GM21390 (cell line): ENCODE measurements at regions not wholly inside any gene's neighbourhood (a gene's known extent, or its start where the extent isn't known, plus 50 kb on each side); places are given as distances from the start of the nearest gene placed in this dataset.

Experiments used
- ATAC-seq: cut with Tn5 transposase; IDR thresholded peaks from one replicate; pipeline ENCODE4 v1.9.1; 2021; ENCODE audit not compliant: unreplicated experiment

DNA sequence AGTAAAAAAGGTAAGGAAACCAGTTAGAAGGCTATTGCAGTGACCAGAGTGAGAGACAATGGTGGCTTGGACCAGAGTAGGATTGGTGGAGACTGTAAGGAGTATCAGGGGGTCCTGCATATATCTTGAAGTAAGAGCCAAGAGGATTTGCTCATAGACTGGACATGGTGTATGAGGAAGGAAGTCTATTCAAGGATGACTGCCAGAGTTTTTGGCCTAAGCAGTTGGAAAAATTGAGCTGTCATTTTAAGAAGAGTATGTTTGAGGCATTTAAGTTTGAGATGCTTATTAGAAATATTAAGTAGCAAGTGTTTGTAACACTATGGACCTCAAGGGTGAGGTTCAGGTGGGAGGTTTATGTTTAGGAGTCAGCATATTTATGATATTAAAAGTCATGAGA, 596.6 kb downstream of the METTL15 start:
- ATAC-seq, result no peak

- no peak for ATAC-seq
Measured at GRCh38 chr11:28703371-28703770, 595.2 kb downstream of the METTL15 start.

DNA sequence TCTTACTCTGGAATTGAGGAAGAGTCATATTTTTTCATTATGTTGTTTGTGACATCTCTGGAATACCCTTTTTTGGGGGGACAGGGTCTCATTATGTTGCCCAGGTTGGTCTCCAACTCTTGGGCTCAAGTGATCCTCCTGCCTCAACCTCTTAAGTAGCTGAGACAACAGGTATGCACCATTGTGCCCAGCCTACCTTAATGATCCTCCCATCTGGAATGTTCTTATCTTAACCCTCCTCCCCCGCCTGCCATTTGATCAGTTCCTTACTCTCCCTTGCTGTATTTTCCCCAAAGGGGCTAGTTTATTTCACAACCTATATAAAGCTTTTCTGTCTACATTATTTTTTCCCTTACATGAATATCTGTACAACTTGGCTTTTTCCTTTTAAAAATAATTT, 594.7 kb downstream of the METTL15 start:
- no peak for ATAC-seq

- ATAC-seq, result no peak
Measured at GRCh38 chr11:28702450-28702790, 594.2 kb downstream of the METTL15 start.

GRCh38 chr11:28701760-28702449, 593.7 kb downstream of the METTL15 start:
- no peak for ATAC-seq

DNA sequence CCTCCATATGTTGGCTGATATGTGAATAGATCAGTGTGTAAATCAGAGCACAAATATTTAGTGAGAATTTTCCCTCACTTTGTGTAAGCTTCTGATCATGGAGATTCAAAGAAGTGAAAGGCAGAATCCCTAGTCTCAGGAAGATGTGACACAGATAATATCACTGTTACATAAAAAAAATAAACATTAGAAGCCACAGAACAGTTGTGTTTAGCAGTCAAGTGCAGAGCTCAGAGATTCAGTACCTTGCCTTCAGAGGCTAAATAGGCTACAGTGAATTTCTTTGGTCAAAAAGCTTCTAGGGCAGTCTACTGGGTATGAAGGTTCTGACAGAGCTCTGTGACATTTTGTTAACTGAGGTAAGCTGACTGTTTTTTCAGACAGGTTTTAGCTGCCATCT, 591.5 kb downstream of the METTL15 start:
- ATAC-seq, result no peak

DNA sequence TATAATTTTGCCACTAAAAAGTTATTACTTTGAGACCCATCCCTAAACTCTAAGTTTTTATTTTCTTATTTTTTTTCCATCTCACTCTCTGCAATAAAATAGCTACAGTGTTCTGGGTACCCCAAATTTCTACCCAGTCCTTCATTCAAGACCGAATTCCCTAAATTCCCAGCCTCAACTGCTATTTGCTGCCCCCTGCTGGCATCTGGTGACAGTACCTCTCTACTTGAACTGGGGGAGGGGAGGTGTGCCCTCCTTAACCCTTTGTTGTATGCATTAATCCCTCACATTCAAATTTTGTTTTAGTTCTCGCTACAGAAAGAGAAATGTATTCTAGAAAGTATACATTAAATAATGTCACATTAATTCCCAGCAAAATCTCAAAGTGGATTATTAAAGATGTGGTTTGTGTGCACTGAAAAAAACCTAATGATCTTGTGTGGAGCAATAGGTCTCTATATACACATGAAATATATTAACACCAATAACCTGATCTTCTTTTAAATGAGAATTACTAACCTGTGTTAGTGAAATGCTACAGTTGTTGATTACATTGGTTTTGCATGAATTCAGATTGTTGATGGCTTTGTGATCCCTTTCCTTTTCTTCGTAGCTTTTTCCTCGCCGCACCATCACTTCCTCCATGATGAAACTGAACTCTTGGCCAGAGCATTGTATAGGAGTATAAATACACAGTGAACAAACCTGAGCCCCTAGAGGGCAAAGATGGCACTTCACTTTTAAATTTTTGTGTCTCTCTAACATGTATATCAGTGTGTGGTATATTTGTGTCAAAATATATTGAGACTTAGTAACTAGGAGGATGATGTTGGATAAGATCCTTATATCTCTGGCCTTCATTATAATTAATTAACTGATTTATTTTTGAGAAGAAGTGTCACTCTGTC, 590.0 kb downstream of the METTL15 start:
- peak; percentile 52 for ATAC-seq

DNA sequence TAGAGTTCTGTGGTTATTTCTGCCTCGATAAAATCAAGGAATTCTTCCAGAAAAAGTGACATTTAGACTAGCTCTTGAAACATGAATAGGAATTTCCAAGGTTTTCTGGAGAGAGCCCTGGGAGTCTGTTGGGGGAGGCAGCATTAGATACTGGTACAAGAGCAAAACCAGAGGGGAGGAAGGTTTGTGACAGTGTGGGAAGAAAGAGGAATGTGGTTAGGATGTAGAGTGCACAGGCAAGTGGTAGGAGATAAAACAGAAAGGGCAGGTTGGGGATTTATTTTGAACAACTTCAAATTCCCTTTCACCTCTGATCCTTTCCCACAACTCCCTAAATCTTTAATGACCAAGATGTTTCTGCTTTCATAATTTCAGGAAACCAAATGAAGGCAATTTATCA, 588.4 kb downstream of the METTL15 start:
- ATAC-seq, result no peak

GRCh38 chr11:28690746-28691145, 582.6 kb downstream of the METTL15 start:
- ATAC-seq, result no peak

DNA sequence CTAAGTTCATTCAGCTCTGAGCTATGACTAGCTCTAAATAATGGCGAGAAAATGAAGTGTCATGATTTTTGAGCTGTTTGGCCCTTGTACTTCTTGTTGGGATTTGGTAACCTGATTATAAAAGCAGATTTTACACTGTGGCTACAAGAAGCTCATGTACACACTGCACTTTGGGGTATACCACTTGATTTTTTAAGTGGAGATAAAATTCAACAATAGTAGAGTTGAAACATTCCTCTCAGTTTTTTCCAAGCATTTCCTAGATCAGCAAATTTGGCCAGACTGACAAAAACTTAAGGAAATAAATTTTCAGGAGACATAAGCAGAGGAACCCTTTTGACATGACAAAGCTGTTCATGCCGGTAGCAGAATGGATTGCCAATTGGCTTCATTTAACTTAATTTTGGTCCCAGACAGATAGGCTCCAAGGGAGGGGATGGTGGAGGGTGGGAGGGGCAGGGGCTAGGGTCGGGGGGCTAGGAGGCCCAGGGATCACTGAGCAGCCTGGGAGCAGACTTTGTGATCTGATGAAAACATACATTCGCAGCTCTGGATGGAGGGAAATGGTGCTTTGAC, 575.9 kb downstream of the METTL15 start:
- no peak for ATAC-seq

- no peak for ATAC-seq
Measured at GRCh38 chr11:28679795-28680468, 571.7 kb downstream of the METTL15 start.

- no peak for ATAC-seq
Measured at GRCh38 chr11:28677721-28678120, 569.5 kb downstream of the METTL15 start.

DNA sequence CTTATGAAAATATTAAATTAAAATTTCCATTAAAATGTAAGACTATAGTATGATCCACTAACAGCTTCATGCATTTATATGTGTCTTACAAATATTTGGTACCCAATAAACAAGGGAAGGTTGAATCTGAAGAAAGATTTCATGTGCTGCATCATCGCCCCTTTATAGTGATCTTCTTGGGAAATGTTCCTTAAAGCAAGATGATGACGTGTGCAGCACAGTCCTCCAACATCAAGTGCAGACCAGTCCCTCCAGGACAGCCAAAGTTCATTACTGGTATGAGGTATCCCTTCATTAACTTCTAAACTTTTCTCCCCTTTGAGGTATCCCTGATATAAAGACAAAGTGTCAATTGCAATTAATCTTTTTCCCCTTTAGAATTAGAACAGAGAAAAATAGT, 567.0 kb downstream of the METTL15 start:
- ATAC-seq, result no peak

DNA sequence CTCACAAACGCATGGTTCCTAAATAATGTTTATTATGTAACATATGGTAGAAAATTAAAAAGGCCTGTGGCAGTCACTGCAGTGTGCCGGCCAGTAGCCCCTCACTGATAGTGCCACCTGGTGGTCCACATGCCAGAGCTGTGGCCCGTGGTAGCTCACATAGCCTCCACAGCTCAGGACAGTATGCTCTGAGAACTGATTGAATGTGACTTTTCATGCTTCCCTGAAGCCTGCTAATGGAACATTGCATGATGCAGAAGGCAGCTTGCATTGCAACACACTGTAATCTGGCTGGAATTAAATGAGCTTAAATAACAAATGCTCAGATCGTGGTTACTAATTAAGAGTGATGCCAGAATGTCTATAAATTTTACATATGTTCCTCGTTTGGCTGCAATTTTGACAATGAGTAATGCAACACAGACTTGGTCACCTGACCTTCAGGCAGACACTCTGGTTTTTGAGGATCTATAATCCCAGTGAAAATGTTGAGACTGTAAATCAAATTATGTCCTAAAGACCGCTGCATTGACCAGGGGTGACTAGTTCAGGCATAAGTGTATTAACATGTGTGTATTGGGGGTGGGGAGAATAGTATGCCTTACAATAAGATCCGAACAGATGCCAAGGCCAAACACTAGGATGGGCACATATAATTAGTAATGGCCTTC, 566.4 kb downstream of the METTL15 start:
- ATAC-seq, result no peak

DNA sequence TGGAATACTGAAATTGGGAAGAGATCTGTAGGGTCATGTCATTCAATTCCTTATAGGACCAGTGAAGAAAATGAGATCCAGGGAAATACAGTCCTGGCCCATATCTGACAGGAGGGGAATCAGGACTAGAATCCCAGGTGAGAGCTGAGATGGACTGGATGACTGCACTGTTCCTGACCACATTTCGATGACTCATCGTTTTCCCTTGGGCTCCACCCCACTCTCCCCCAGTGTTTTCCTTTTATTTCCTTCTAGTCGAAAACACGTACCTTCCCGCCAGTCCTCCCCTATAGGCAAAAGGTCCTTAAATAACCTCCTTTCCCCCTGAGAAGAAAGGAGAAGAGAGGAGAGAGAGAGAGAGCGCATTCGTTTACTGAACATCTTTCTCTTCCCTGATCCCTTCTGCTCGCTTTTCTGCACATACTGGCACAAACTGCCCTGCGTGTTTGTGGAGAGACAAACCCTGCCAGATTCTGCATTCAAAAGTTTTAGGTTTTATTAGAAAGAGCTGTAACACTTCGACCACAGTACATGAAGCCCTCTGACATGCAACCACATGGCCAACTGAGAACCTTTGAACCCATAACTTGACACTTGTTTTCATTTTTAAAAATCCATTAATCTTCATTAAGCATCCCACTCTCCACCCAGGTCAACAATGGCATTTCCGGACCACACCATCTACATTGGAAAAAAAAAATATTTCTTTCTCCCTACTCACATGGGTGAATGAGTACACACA, 565.7 kb downstream of the METTL15 start:
- ATAC-seq, result no peak

DNA sequence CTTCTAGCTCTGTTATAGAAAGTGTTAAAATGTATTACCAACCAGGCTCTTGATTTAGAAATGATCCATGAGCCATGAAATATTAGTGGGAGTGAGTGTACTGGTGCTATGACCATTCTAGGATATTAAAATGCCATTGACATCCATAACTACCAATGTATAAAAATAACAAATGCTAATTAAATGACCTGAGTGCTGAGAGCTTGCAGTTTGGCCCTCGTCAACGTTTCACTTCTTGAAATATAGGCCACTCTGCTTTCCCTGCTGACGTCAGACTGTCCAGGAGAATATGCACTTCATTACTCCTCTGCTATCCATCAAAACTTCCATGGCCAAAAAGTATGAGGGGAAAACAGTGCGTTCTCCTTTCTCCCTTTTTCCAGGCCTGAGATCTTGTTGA, 563.1 kb downstream of the METTL15 start:
- ATAC-seq, result no peak

GRCh38 chr11:28666632-28667031, 558.4 kb downstream of the METTL15 start:
- no peak for ATAC-seq

DNA sequence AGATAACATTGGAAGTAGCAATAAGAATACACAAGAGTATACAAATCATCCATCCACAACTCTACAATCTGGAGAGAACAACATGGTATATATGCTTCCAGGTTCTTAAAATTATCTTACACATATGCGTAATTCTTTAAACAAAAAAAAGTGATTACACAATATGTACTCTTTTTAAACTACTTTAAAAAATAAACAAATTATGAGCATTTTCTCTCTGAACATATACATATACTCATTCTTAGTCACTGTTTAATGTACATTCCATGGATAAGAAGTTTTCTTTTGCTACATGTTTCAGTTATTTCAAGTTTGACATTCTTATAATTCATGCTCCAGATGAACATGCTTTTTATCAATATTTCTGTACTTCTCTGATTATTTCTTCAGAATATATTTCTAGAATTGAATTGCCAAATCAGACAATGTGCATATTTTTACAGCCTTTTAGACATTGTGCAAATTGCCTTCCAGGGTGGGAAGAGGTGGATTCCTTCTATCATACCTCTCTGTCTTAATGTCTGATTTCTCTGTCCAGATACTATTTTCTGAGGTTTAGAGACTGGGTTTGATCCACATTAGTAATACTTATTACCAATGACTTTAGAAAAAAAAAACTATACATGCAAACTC, 551.6 kb downstream of the METTL15 start:
- ATAC-seq, result no peak

DNA sequence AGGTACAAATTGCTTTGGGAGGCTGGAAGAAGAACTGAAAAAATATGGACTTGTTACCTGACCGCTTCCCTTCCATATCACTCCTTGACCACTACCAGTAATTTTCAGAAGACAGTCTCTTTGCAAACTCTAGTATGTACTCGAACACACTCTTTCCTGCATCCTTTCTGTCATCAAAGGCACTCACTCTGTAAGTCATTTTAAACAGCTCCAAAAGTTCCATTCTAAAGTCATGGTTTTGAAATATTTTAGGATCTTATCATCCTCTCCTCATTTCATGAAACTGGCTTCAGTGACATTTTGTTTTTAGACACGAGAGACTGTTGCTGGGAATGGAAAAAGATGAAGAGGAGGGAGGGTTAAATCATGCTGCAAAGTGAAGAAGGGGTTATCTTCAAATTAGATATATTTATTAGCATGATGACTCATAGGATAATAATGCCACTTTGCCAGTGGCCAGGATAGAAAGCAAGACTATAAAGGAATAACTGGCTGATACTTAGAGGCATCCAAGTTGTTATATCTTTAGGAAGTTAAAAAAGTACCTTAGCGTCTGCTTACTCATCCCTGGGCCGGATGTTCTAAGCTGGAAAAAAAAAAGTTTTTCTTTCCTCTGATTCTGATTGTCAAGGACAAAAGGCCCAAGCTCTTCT, 549.3 kb downstream of the METTL15 start:
- no peak for ATAC-seq
